ENCODE measurements at regions not wholly inside any gene's neighbourhood (a gene's known extent, or its start where the extent isn't known, plus 50 kb on each side); places are given as distances from the start of the nearest gene placed in this dataset.
A peak's percentile ranks its signal among the peaks of the same experiment; 100 is the strongest.

- TF ChIP-seq, protein P1, sequence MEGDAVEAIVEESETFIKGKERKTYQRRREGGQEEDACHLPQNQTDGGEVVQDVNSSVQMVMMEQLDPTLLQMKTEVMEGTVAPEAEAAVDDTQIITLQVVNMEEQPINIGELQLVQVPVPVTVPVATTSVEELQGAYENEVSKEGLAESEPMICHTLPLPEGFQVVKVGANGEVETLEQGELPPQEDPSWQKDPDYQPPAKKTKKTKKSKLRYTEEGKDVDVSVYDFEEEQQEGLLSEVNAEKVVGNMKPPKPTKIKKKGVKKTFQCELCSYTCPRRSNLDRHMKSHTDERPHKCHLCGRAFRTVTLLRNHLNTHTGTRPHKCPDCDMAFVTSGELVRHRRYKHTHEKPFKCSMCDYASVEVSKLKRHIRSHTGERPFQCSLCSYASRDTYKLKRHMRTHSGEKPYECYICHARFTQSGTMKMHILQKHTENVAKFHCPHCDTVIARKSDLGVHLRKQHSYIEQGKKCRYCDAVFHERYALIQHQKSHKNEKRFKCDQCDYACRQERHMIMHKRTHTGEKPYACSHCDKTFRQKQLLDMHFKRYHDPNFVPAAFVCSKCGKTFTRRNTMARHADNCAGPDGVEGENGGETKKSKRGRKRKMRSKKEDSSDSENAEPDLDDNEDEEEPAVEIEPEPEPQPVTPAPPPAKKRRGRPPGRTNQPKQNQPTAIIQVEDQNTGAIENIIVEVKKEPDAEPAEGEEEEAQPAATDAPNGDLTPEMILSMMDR (IDR thresholded peaks at IDR 0.05; ENCODE audit: insufficient read depth, low read depth, low read length, missing control alignments): no peak
- DNase-seq (ENCODE audit: low read depth): no peak
- H3K4me3 ChIP-seq (ENCODE audit: low read depth, low read length): no peak overlapping the region
Observed at GRCh38 chr14:81986005-81986404, 452.4 kb upstream of the SEL1L start.

GRCh38 chr14:81989211-81989610 is 455.6 kb upstream of the SEL1L start:
- DNase-seq (ENCODE audit: low read depth): no peak
- H3K4me3 ChIP-seq (ENCODE audit: low read depth, low read length): no peak overlapping the region
- TF ChIP-seq, protein P1 (IDR thresholded peaks at IDR 0.05; ENCODE audit: insufficient read depth, low read depth, low read length, missing control alignments): no peak

- H3K4me3 ChIP-seq (ENCODE audit: low read depth, low read length): no peak overlapping the region
- TF ChIP-seq, protein P1 (IDR thresholded peaks at IDR 0.05; ENCODE audit: insufficient read depth, low read depth, low read length, missing control alignments): peak; percentile 80
- DNase-seq (ENCODE audit: low read depth): peak; percentile 57
Observed at GRCh38 chr14:81990312-81990761, 456.7 kb upstream of the SEL1L start.

DNA sequence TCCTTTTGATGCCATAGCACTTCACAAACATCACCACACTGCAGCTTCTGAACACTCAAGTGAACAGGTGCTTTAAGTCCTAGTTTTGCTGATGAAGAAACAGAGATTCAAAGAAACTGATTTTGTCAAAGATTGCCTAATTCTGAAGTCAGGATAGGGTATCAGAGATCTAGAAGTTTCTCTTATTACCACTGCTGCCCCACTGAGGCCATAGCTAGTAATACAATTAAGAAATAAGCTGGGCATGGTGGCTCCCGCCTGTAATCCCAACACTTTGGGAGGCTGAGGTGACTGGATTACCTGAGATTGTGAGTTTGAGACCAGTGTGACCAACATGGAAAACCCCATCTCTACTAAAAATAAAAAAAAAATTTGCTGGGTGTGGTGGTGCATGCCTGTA is 458.3 kb upstream of the SEL1L start:
- TF ChIP-seq, protein P1 (IDR thresholded peaks at IDR 0.05; ENCODE audit: insufficient read depth, low read depth, low read length, missing control alignments): peak; percentile 19
- H3K4me3 ChIP-seq (ENCODE audit: low read depth, low read length): no peak overlapping the region
- DNase-seq (ENCODE audit: low read depth): no peak

DNA sequence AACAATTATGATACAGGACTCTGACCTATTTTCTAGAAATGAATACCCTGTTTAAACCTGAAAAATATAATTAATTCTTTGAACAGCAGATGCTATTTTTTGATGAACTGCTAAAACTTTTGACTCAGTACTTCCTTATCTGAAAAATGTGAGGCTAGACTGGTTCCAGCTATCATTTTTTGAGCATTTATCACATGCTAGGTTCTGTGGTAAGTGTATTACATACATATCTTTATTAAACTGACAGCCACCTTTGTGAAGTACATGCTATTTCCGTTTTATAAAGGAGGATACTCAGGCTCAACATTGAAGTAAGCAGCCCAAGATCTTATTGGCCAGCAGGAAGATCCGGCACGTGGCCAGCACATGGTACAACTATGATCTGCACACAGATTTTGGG is 459.8 kb upstream of the SEL1L start:
- H3K4me3 ChIP-seq (ENCODE audit: low read depth, low read length): no peak overlapping the region
- TF ChIP-seq, protein P1 (IDR thresholded peaks at IDR 0.05; ENCODE audit: insufficient read depth, low read depth, low read length, missing control alignments): no peak
- DNase-seq (ENCODE audit: low read depth): no peak

DNA sequence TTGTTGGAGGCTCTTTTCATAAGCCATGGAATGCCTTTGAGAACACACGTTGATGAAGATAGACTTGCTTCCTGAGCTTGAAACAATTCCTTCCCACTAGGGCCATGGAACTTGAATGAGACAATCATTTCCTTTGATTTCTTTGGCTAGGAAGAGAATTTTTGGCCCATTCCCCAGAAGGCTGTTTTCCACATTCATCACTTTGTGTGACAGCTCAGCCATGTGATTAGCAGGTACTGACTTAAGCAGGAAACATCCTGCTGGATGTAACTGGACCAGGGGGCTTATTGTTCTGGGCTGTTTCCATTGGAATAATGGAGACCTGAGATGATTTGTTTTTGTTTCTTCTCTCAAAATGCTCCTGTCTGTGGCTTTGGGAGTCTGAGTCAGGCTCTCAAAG is 469.8 kb upstream of the SEL1L start:
- TF ChIP-seq, protein P1 (IDR thresholded peaks at IDR 0.05; ENCODE audit: insufficient read depth, low read depth, low read length, missing control alignments): no peak
- no peak for DNase-seq (ENCODE audit: low read depth)
- H3K4me3 ChIP-seq (ENCODE audit: low read depth, low read length): no peak overlapping the region

DNA sequence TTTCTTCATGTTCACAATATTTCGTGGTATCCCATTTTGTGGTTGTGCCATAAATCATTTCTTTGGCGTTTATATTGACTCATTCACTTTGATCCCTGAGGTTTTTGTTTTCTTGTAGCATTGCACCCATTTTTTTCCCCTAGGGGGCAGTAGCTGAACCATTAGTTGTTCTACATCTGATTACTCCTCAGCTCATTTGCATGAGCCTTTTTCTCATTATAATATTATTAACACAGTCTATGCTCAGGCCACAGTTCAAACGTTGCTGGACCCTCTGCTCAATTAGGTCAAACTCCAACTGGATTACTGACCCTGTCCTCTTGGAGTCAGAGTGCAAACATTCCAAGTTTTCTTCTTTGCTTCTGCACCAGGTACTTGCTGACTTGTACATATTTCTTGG is 475.4 kb upstream of the SEL1L start:
- no peak overlapping the region for H3K4me3 ChIP-seq (ENCODE audit: low read depth, low read length)
- DNase-seq (ENCODE audit: low read depth): no peak
- TF ChIP-seq, protein P1 (IDR thresholded peaks at IDR 0.05; ENCODE audit: insufficient read depth, low read depth, low read length, missing control alignments): peak; percentile 24

All from GM12865 (cell line).